NCI-H1436 (cell line): ENCODE measurements at regions not wholly inside any gene's neighbourhood (a gene's known extent, or its start where the extent isn't known, plus 50 kb on each side); places are given as distances from the start of the nearest gene placed in this dataset.

ENCODE experiments used
- DNase-seq: peaks from one replicate; lab custom pipeline; 2025; lab: John Stamatoyannopoulos, UW

DNA sequence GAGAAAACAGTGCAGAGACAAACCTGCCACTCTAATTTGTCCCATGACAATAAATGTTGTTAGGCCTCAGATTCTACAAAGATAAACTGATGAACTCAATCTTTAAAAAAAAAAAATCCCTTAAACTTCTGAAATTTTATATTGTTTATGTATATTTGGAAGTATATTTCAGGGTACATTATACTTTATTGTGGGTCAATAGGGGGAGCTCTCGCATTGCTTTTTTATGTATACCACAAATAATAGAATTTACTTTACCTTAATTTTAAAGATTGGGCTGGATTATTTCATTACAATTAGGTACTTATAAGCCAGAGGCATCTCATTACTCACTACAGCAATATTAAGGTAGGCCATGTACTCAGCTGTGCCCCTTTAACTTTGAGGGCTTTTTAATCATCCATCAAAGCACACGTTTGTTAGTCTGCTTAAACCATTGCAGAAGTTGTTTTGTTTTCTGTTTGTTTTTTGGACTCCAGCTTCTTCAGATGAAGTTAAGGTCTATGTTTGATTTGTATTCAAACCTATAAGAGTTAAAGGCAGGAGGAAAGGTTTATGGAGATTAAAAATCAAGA, 56.3 kb upstream of the EYA4 start:
- no peak for DNase-seq

DNA sequence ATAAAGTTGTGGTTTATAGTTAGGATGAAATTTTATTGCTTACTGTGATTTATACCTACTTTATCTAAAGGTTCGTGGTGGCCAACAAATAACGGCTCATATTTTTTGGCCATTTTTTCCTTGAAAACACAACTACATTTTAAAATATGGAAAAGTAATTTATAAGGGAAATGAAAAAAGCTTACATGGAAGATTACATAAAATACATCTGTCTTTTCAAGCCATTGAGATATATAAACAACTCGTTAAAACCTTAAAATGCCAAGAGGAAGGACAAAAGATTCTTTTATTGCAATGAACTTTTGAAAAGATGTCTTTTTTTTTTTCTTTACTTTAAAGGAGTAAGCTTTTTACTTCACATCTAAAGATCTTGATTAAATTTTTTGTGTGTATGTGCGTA, 55.4 kb upstream of the EYA4 start:
- no peak for DNase-seq

DNA sequence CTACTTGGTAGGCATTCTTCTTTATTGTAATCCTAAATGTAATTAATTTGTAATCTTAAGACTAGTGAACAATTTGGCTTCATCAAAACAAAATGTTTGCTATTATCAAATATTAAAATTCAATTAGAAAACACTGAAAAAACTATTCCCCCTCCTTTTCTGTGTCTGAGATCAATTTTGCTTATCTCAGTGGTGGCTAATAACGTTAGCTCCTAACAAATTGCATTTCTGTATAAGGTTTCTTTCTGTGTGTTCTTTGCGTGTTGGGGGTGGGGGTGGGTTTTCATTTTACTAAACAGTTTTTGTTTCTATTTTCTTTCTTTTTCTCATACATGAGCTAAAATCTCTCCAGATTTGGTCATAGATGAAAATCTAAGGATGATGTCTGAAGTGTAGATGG, 54.0 kb upstream of the EYA4 start:
- DNase-seq = no peak

DNA sequence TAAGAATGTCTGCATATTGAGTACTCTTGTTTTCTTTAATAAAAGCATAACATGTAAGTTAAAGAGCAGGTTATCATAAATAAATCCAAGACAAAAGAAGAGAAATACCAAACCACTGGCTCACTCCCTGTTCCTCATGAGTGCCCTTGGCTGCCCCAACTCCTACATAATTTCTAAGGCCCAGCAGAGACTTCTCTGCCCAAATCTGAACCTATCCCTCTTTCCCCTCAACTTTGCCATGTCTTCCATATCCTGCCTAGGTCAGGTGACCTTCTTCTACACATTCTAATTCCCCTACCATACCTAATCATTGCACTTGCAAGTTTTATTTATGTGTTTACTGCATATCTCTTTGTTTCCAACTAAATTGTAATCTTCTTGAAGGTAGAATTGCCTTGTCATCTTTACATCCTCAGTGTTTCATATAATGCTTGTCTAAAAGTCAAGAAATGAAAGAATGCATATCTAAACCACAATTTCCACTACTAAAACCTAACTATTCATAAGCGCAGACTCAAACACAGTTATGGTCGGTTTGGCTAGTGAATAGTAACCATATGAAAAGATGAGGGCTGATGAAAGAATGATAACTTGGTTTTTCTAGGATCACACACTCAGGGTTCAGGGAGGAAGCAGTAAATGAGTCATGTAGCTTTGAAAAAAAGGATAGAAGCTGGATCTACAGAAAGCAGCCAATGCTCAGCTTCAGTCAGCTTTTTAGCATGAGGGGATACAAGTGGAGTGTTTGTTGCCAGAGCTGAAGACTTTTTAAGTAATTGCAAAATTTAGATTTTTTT, 53.3 kb upstream of the EYA4 start:
- no peak for DNase-seq

DNA sequence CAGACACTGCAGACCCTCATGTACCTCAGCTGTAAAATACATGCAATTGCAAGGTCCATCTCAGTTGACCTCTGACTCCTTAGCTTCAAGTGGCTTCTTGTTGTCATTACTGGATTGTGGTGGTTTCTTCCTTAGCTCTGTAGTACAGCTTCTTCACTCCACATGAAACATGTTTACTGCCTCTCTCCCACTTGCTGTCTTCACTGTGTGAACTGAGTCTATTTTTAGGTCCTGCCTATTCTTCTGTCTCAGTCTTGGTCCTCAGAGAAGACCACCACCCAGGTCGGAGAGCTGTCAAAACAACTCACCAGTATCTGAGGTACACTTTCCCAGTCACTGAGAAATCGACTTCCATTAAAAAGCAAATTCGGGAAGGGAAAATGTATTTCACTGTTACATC, 50.2 kb upstream of the EYA4 start:
- no peak for DNase-seq

DNA sequence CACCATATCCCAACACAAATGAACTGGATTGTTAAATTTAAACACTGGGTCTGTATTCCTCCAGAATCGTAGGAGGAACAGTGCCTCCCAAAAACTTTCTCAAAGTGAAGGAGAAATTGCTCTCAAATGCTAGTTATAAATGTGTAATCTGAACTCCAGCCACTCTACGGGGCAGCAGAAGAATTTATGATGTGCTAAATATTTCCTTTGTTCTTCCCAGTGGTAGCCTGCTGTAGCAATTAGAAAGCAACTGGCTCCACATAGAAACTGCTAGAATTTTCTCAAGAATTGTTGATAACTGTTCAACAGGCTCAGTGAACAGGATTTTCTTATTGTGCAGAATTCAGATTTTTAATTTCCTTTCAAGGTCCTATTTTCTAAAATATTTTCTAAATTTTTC, 49.8 kb upstream of the EYA4 start:
- DNase-seq = no peak
